Mesendoderm (in vitro differentiated cells): ENCODE measurements at regions not wholly inside any gene's neighbourhood (a gene's known extent, or its start where the extent isn't known, plus 50 kb on each side); places are given as distances from the start of the nearest gene placed in this dataset.

ENCODE experiments used
- DNase-seq: peaks from one replicate; pipeline ENCODE4 v3.0.0; 2013
- H2AK5ac ChIP-seq: 2 replicates; pipeline ENCODE4 v1.6.1; 2013; ENCODE audit warnings: low read length, inconsistent platforms
- H2BK120ac ChIP-seq: 2 replicates; pipeline ENCODE4 v1.6.1; 2013; ENCODE audit warnings: low read depth, mild to moderate bottlenecking, low read length, moderate library complexity, mixed read lengths
- H2BK15ac ChIP-seq: replicated peaks from 2 replicates; pipeline ENCODE4 v1.6.1; 2013; ENCODE audit warnings: low read depth, mild to moderate bottlenecking, moderate library complexity
- H2BK5ac ChIP-seq: 2 replicates; pipeline ENCODE4 v1.6.1; 2013; ENCODE audit warnings: low read length, inconsistent platforms
- H3K18ac ChIP-seq: 2 replicates; pipeline ENCODE4 v1.6.1; 2013; ENCODE audit warnings: mild to moderate bottlenecking, low read length, mixed read lengths
- H3K23ac ChIP-seq: one replicate; pipeline ENCODE4 v1.6.1; 2013; ENCODE audit warnings: low read length
- H3K27ac ChIP-seq: 2 replicates; pipeline ENCODE4 v1.5.1; 2013; ENCODE audit warnings: low read depth, mild to moderate bottlenecking, inconsistent platforms, low read length, moderate library complexity
- H3K27me3 ChIP-seq: 2 replicates; pipeline ENCODE4 v1.6.1; 2013; ENCODE audit warnings: low read length, control low read depth, mild to moderate bottlenecking, inconsistent platforms; ENCODE audit not compliant: insufficient read depth, poor library complexity
- H3K36me3 ChIP-seq: 2 replicates; pipeline ENCODE4 v1.6.1; 2013; ENCODE audit warnings: low read length, inconsistent platforms; ENCODE audit not compliant: control insufficient read depth, insufficient read depth
- H3K4ac ChIP-seq: one replicate; pipeline ENCODE4 v1.6.1; 2013; ENCODE audit warnings: low read depth, mild to moderate bottlenecking, low read length, moderate library complexity
- H3K4me1 ChIP-seq: 2 replicates; pipeline ENCODE4 v1.6.1; 2013; ENCODE audit warnings: low read depth, low read length, inconsistent platforms; ENCODE audit not compliant: control insufficient read depth
- H3K4me2 ChIP-seq: 2 replicates; pipeline ENCODE4 v1.6.1; 2013; ENCODE audit warnings: low read length
- H3K4me3 ChIP-seq: 2 replicates; pipeline ENCODE4 v1.5.1; 2013; ENCODE audit warnings: mild to moderate bottlenecking, low read length
- H3K56ac ChIP-seq: one replicate; pipeline ENCODE4 v1.6.1; 2013; ENCODE audit warnings: low read length
- H3K79me1 ChIP-seq: 2 replicates; pipeline ENCODE4 v1.6.1; 2013; ENCODE audit warnings: low read length, inconsistent platforms
- H3K79me2 ChIP-seq: 2 replicates; pipeline ENCODE4 v1.6.1; 2013; ENCODE audit warnings: mild to moderate bottlenecking, low read length; ENCODE audit not compliant: control insufficient read depth, insufficient read depth
- H3K9ac ChIP-seq: 2 replicates; pipeline ENCODE4 v1.6.1; 2013; ENCODE audit warnings: low read length, inconsistent platforms
- H4K5ac ChIP-seq: one replicate; pipeline ENCODE4 v1.6.1; 2013; ENCODE audit warnings: low read length
- H4K8ac ChIP-seq: one replicate; pipeline ENCODE4 v1.6.1; 2013; ENCODE audit warnings: low read depth, mild to moderate bottlenecking, control low read depth, low read length, moderate library complexity
- WGBS: extraction: QIAGEN DNeasy Blood & Tissue Kit; methylation state at CpG from one replicate; pipeline ENCODE4 v1.1.7; 2013; ENCODE audit warnings: low lambda C conversion rate, missing lambda C conversion rate; ENCODE audit not compliant: insufficient coverage; ENCODE audit errors: extremely low coverage; 5-methylcytosine and 5-hydroxymethylcytosine counted together

GRCh38 chr9:117815948-117816347 lies 111.7 kb downstream of the TLR4 start:
- Histone ChIP-seq H2BK120ac (no peak overlapping the region), H4K5ac (no peak overlapping the region), H3K27ac (no peak overlapping the region), H3K36me3 (no peaks in the 10 kb centered on the region), H3K4ac (no peak overlapping the region), H3K79me1 (no peaks in the 10 kb centered on the region), H3K9ac (no peak overlapping the region), H2BK5ac (no peak overlapping the region), H3K27me3 (no peaks in the 10 kb centered on the region), H2AK5ac (no peak overlapping the region), H3K23ac (no peak overlapping the region), H3K18ac (no peak overlapping the region), H3K4me1 (no peaks in the 10 kb centered on the region), H4K8ac (no peak overlapping the region), H3K4me2 (no peak overlapping the region), H3K4me3 (no peak overlapping the region), H3K56ac (no peak overlapping the region), H3K79me2 (no peaks in the 10 kb centered on the region), H2BK15ac (no peak overlapping the region)
- no peak for DNase-seq
- no CpG with 5 or more reads among the region's 3 CpGs for WGBS

- Histone ChIP-seq H3K4ac (no peak overlapping the region), H3K4me3 (no peak overlapping the region), H3K18ac (no peak overlapping the region), H3K9ac (no peak overlapping the region), H3K79me2 (no peaks in the 10 kb centered on the region), H3K23ac (no peak overlapping the region), H3K56ac (no peak overlapping the region), H4K5ac (no peak overlapping the region), H3K4me2 (no peak overlapping the region), H3K4me1 (no peaks in the 10 kb centered on the region), H3K79me1 (no peaks in the 10 kb centered on the region), H2BK120ac (no peak overlapping the region), H3K27ac (no peak overlapping the region), H2AK5ac (no peak overlapping the region), H2BK5ac (no peak overlapping the region), H3K36me3 (no peaks in the 10 kb centered on the region), H2BK15ac (no peak overlapping the region), H4K8ac (no peak overlapping the region), H3K27me3 (no peaks in the 10 kb centered on the region)
- no CpG with 5 or more reads among the region's 2 CpGs for WGBS
- peak; percentile 29 for DNase-seq
These were observed 117.8 kb downstream of the TLR4 start for GRCh38 chr9:117821954-117822353.

GRCh38 chr9:117823576-117823975 lies 119.4 kb downstream of the TLR4 start:
- H3K9ac ChIP-seq: no peak overlapping the region
- H2BK5ac ChIP-seq: no peak overlapping the region
- H2AK5ac ChIP-seq: no peak overlapping the region
- no peaks in the 10 kb centered on the region for H3K36me3 ChIP-seq
- no peak overlapping the region for H3K56ac ChIP-seq
- H3K4me3 ChIP-seq: no peak overlapping the region
- H3K79me2 ChIP-seq: no peaks in the 10 kb centered on the region
- H2BK120ac ChIP-seq: no peak overlapping the region
- no peak overlapping the region for H4K5ac ChIP-seq
- no peak overlapping the region for H3K23ac ChIP-seq
- no peak overlapping the region for H2BK15ac ChIP-seq
- H3K4me2 ChIP-seq: no peak overlapping the region
- no peak overlapping the region for H3K18ac ChIP-seq
- H3K79me1 ChIP-seq: no peaks in the 10 kb centered on the region
- H3K4ac ChIP-seq: no peak overlapping the region
- H3K27me3 ChIP-seq: no peaks in the 10 kb centered on the region
- H3K4me1 ChIP-seq: no peaks in the 10 kb centered on the region
- no peak overlapping the region for H4K8ac ChIP-seq
- no peak for DNase-seq
- no peak overlapping the region for H3K27ac ChIP-seq

GRCh38 chr9:117825609-117826347 lies 121.6 kb downstream of the TLR4 start:
- Histone ChIP-seq H2BK15ac (no peak overlapping the region), H2BK5ac (no peak overlapping the region), H3K27me3 (no peaks in the 10 kb centered on the region), H3K79me2 (no peaks in the 10 kb centered on the region), H4K8ac (no peak overlapping the region), H3K4ac (no peak overlapping the region), H3K4me2 (no peak overlapping the region), H3K27ac (no peak overlapping the region), H3K4me1 (no peaks in the 10 kb centered on the region), H3K56ac (no peak overlapping the region), H3K36me3 (no peaks in the 10 kb centered on the region), H3K9ac (no peak overlapping the region), H2BK120ac (no peak overlapping the region), H2AK5ac (no peak overlapping the region), H3K18ac (no peak overlapping the region), H3K23ac (no peak overlapping the region), H3K79me1 (no peaks in the 10 kb centered on the region), H4K5ac (no peak overlapping the region), H3K4me3 (no peak overlapping the region)
- no peak for DNase-seq
- WGBS: no CpG with 5 or more reads among the region's 4 CpGs

GRCh38 chr9:117826837-117827236 lies 122.6 kb downstream of the TLR4 start:
- no peak overlapping the region for H4K5ac ChIP-seq
- no peak overlapping the region for H4K8ac ChIP-seq
- H3K56ac ChIP-seq: no peak overlapping the region
- no peak overlapping the region for H3K4ac ChIP-seq
- no peak overlapping the region for H2BK5ac ChIP-seq
- no peak overlapping the region for H3K4me2 ChIP-seq
- H3K23ac ChIP-seq: no peak overlapping the region
- no peak overlapping the region for H3K9ac ChIP-seq
- no peak overlapping the region for H3K4me3 ChIP-seq
- DNase-seq: no peak
- H3K27ac ChIP-seq: no peak overlapping the region
- H3K18ac ChIP-seq: no peak overlapping the region
- no peaks in the 10 kb centered on the region for H3K4me1 ChIP-seq
- no CpG with 5 or more reads among the region's 3 CpGs for WGBS
- H3K79me1 ChIP-seq: no peaks in the 10 kb centered on the region
- H3K36me3 ChIP-seq: no peaks in the 10 kb centered on the region
- H3K79me2 ChIP-seq: no peaks in the 10 kb centered on the region
- H2BK120ac ChIP-seq: no peak overlapping the region
- H2AK5ac ChIP-seq: no peak overlapping the region
- no peak overlapping the region for H2BK15ac ChIP-seq
- H3K27me3 ChIP-seq: no peaks in the 10 kb centered on the region

GRCh38 chr9:117827456-117827855 lies 123.3 kb downstream of the TLR4 start:
- Histone ChIP-seq H3K4ac (no peak overlapping the region), H3K4me2 (no peak overlapping the region), H3K27me3 (no peaks in the 10 kb centered on the region), H3K56ac (no peak overlapping the region), H2BK15ac (no peak overlapping the region), H3K4me1 (no peaks in the 10 kb centered on the region), H3K9ac (no peak overlapping the region), H3K27ac (no peak overlapping the region), H3K79me1 (no peaks in the 10 kb centered on the region), H3K36me3 (no peaks in the 10 kb centered on the region), H3K18ac (no peak overlapping the region), H3K79me2 (no peaks in the 10 kb centered on the region), H4K5ac (no peak overlapping the region), H2BK5ac (no peak overlapping the region), H2AK5ac (no peak overlapping the region), H4K8ac (no peak overlapping the region), H2BK120ac (no peak overlapping the region), H3K23ac (peak overlapping the region; percentile 16), H3K4me3 (no peak overlapping the region)
- no peak for DNase-seq
- no CpG with 5 or more reads among the region's 7 CpGs for WGBS
